C4-2B (cell line): ENCODE measurements at regions not wholly inside any gene's neighbourhood (a gene's known extent, or its start where the extent isn't known, plus 50 kb on each side); places are given as distances from the start of the nearest gene placed in this dataset.

Experiments
- ZFX ChIP-seq: fragments of 450-650 bp; IDR thresholded peaks from 2 replicates; pipeline ENCODE4 v1.6.1; 2017
- TF ChIP-seq, protein P1 (sequence below): fragments of 450-650 bp; conservative IDR thresholded peaks from 2 replicates; pipeline ENCODE4 v1.5.1; 2017; ENCODE audit warnings: mild to moderate bottlenecking

- TF ChIP-seq, protein P1, sequence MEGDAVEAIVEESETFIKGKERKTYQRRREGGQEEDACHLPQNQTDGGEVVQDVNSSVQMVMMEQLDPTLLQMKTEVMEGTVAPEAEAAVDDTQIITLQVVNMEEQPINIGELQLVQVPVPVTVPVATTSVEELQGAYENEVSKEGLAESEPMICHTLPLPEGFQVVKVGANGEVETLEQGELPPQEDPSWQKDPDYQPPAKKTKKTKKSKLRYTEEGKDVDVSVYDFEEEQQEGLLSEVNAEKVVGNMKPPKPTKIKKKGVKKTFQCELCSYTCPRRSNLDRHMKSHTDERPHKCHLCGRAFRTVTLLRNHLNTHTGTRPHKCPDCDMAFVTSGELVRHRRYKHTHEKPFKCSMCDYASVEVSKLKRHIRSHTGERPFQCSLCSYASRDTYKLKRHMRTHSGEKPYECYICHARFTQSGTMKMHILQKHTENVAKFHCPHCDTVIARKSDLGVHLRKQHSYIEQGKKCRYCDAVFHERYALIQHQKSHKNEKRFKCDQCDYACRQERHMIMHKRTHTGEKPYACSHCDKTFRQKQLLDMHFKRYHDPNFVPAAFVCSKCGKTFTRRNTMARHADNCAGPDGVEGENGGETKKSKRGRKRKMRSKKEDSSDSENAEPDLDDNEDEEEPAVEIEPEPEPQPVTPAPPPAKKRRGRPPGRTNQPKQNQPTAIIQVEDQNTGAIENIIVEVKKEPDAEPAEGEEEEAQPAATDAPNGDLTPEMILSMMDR: no peak
- no peak for TF ChIP-seq ZFX
These were observed 246.8 kb downstream of the MYLK4 start for GRCh38 chr6:2503816-2504494.
